Ishikawa (cell line): ENCODE measurements at regions not wholly inside any gene's neighbourhood (a gene's known extent, or its start where the extent isn't known, plus 50 kb on each side); places are given as distances from the start of the nearest gene placed in this dataset.

Experiments
- CEBPB ChIP-seq: IDR thresholded peaks from 2 replicates; pipeline ENCODE4 v1.6.1; 2012
- CREB1 ChIP-seq: IDR thresholded peaks from 2 replicates; pipeline ENCODE4 v1.6.1; 2012; ENCODE audit warnings: low read depth
- EGR1 ChIP-seq: IDR thresholded peaks from 2 replicates; pipeline ENCODE4 v1.6.1; 2012
- EP300 ChIP-seq: IDR thresholded peaks from 2 replicates; pipeline ENCODE4 v1.6.1; 2012; ENCODE audit warnings: borderline replicate concordance
- FOXM1 ChIP-seq: IDR thresholded peaks from 2 replicates; pipeline ENCODE4 v1.6.1; 2012; ENCODE audit warnings: low read depth, borderline replicate concordance
- MAX ChIP-seq: IDR thresholded peaks from 2 replicates; pipeline ENCODE4 v1.6.1; 2012
- NFIC ChIP-seq: IDR thresholded peaks from 2 replicates; pipeline ENCODE4 v1.6.1; 2012
- RAD21 ChIP-seq: IDR thresholded peaks from 2 replicates; pipeline ENCODE4 v1.6.1; 2012; ENCODE audit warnings: low read depth
- REST ChIP-seq: IDR thresholded peaks from 2 replicates; pipeline ENCODE4 v1.6.1; 2012; ENCODE audit warnings: low read depth, mild to moderate bottlenecking
- TAF1 ChIP-seq: IDR thresholded peaks from 2 replicates; pipeline ENCODE4 v1.6.1; 2012; ENCODE audit warnings: low read depth, mild to moderate bottlenecking
- TCF12 ChIP-seq: IDR thresholded peaks from 2 replicates; pipeline ENCODE4 v1.6.1; 2012; ENCODE audit warnings: low read depth
- TEAD4 ChIP-seq: IDR thresholded peaks from 2 replicates; pipeline ENCODE4 v1.6.1; 2012
- USF1 ChIP-seq: IDR thresholded peaks from 2 replicates; pipeline ENCODE4 v1.6.1; 2012
- YY1 ChIP-seq: IDR thresholded peaks from 2 replicates; pipeline ENCODE4 v1.6.1; 2012; ENCODE audit warnings: low read depth
- ZBTB7A ChIP-seq: IDR thresholded peaks from 2 replicates; pipeline ENCODE4 v1.6.1; 2012; ENCODE audit warnings: low read depth

- no peak for TF ChIP-seq CREB1
- TF ChIP-seq TEAD4: no peak
- TF ChIP-seq TAF1: no peak
- no peak for TF ChIP-seq MAX
- no peak for TF ChIP-seq RAD21
- TF ChIP-seq CEBPB: no peak
- TF ChIP-seq ZBTB7A: no peak
- no peak for TF ChIP-seq YY1
Observed at GRCh38 chr1:221204055-221204833, 325.0 kb downstream of the HLX start.

- TF ChIP-seq EGR1: no peak
- TF ChIP-seq RAD21: no peak
- no peak for TF ChIP-seq TCF12
- TF ChIP-seq CEBPB: no peak
- TF ChIP-seq EP300: no peak
- TF ChIP-seq USF1: no peak
- TF ChIP-seq REST: no peak
- TF ChIP-seq MAX: no peak
- TF ChIP-seq ZBTB7A: no peak
- no peak for TF ChIP-seq TEAD4
- TF ChIP-seq YY1: no peak
- no peak for TF ChIP-seq TAF1
- no peak for TF ChIP-seq NFIC
- TF ChIP-seq FOXM1: no peak
- TF ChIP-seq CREB1: no peak
Observed at GRCh38 chr1:221206076-221206475, 326.8 kb downstream of the HLX start.

- no peak for TF ChIP-seq ZBTB7A
- no peak for TF ChIP-seq EP300
- no peak for TF ChIP-seq TCF12
- no peak for TF ChIP-seq TEAD4
- TF ChIP-seq YY1: no peak
- TF ChIP-seq REST: no peak
- no peak for TF ChIP-seq CEBPB
Observed at GRCh38 chr1:221212926-221213325, 333.7 kb downstream of the HLX start.

GRCh38 chr1:221217029-221217428 lies 337.8 kb downstream of the HLX start:
- no peak for TF ChIP-seq CREB1
- no peak for TF ChIP-seq EGR1
- TF ChIP-seq TCF12: no peak
- TF ChIP-seq FOXM1: no peak
- TF ChIP-seq REST: no peak
- TF ChIP-seq RAD21: no peak
- no peak for TF ChIP-seq CEBPB
- no peak for TF ChIP-seq TEAD4
- TF ChIP-seq NFIC: no peak
- TF ChIP-seq MAX: no peak
